Calu3 (cell line): ENCODE measurements at regions not wholly inside any gene's neighbourhood (a gene's known extent, or its start where the extent isn't known, plus 50 kb on each side); places are given as distances from the start of the nearest gene placed in this dataset.

ENCODE experiments used
- BruUV-seq: library from RNA; stranded (reverse); fragments of 400-500 nt; replicated peaks from 2 replicates; lab custom pipeline; 2021; lab: Mats Ljungman, UMichigan
- CTCF ChIA-PET: fragments of 300-600 bp; sonication (Branson Sonifier 250); formaldehyde crosslinking; loops from one replicate; lab custom pipeline; 2022; ENCODE audit warnings: antibody characterized with exemption; lab: Charles Lee
- DNase-seq: peaks from one replicate; pipeline ENCODE4 v3.0.0; 2022
- H3K27ac Mint-ChIP-seq: one replicate; pipeline ENCODE4 v1.8.0; 2022; ENCODE audit warnings: mixed read lengths; ENCODE audit not compliant: unreplicated experiment
- H3K27me3 Mint-ChIP-seq: one replicate; pipeline ENCODE4 v1.8.0; 2022; ENCODE audit warnings: mixed read lengths; ENCODE audit not compliant: unreplicated experiment
- H3K36me3 Mint-ChIP-seq: one replicate; pipeline ENCODE4 v1.8.0; 2022; ENCODE audit warnings: mild to moderate bottlenecking, moderate library complexity, mixed read lengths; ENCODE audit not compliant: insufficient read depth, unreplicated experiment
- H3K4me1 Mint-ChIP-seq: one replicate; pipeline ENCODE4 v1.8.0; 2022; ENCODE audit warnings: mild to moderate bottlenecking, low read depth, mixed read lengths; ENCODE audit not compliant: unreplicated experiment
- H3K4me3 Mint-ChIP-seq: one replicate; pipeline ENCODE4 v1.8.0; 2022; ENCODE audit warnings: mild to moderate bottlenecking, low read depth, moderate library complexity, mixed read lengths; ENCODE audit not compliant: unreplicated experiment
- H3K9me3 Mint-ChIP-seq: one replicate; pipeline ENCODE4 v1.8.0; 2022; ENCODE audit warnings: low read depth, mixed read lengths; ENCODE audit not compliant: unreplicated experiment
- CTCF ChIP-seq: fragments of 200-600 bp; IDR thresholded peaks from one replicate; pipeline ENCODE4 v1.8.0; 2022; ENCODE audit warnings: antibody characterized with exemption; ENCODE audit not compliant: unreplicated experiment
- intact Hi-C: fragments of 100-400 bp; cut with micrococcal nuclease; formaldehyde crosslinking; loops from one replicate; pipeline ENCODE4 v1.10.0; 2022; ENCODE audit not compliant: unreplicated experiment

GRCh38 chr10:42111661-42112330 lies 526.6 kb downstream of the ZNF33B start:
- intact Hi-C loops = no loop called here
- no peaks in the 10 kb centered on the region for H3K27me3 Mint-ChIP-seq
- no TSS peak for BruUV-seq
- no peak overlapping the region for H3K27ac Mint-ChIP-seq
- H3K36me3 Mint-ChIP-seq = no peaks in the 10 kb centered on the region
- DNase-seq = no peak
- no peaks in the 10 kb centered on the region for H3K4me1 Mint-ChIP-seq
- no peak for TF ChIP-seq CTCF
- CTCF ChIA-PET = no interaction called here
- H3K9me3 Mint-ChIP-seq = peaks cover 9% of the 10 kb centered on the region
- H3K4me3 Mint-ChIP-seq = no peak overlapping the region

DNA sequence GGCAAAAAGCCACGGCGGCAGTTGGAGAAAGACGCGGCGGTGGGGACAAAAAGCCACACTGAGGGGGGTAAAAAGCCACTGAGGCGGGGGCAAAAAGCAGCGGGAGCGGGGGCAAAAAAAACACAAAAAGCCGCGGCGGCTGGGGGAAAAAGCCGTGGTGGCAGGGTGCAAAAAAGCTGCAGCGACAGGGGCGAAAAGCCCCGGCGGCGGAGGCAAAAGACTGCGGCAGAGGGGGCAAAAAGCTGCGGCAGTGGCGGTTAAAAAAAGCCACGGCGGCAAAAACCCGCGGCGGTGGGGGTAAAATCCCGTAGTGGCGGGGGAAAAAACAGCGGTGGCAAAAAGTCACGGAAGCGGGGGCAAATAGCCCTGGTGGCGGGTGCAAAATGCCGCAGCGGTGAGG lies 527.3 kb downstream of the ZNF33B start:
- Mint-ChIP-seq H3K4me1 (no peaks in the 10 kb centered on the region), H3K9me3 (peaks cover 9% of the 10 kb centered on the region), H3K27me3 (no peaks in the 10 kb centered on the region), H3K4me3 (no peak overlapping the region), H3K27ac (no peak overlapping the region), H3K36me3 (no peaks in the 10 kb centered on the region)
- CTCF ChIA-PET = no interaction called here
- no peak for DNase-seq
- no TSS peak for BruUV-seq
- no peak for TF ChIP-seq CTCF
- intact Hi-C loops = no loop called here
